Kidney (tissue), 13 donors: ENCODE measurements at regions not wholly inside any gene's neighbourhood (a gene's known extent, or its start where the extent isn't known, plus 50 kb on each side); places are given as distances from the start of the nearest gene placed in this dataset.

ENCODE experiments used
- DNase-seq, 5 donors: peaks; one replicate each; pipeline ENCODE4 v3.0.0-alpha.2; 2013 to 2020
- FAIRE-seq: peaks from 2 replicates; lab custom pipeline; 2012; peaks lifted over from hg19 to GRCh38; lab: Jason Lieb, UNC
- H3K27ac ChIP-seq, 2 donors: one replicate each; pipeline ENCODE4 v1.7.0; 2013; ENCODE audit warnings: low read depth in 2 of 2, low read length in 2 of 2, inconsistent platforms in 1 of 2
- H3K27me3 ChIP-seq: one replicate; pipeline ENCODE4 v1.7.1; 2013; ENCODE audit warnings: low read length, inconsistent platforms; ENCODE audit not compliant: control insufficient read depth, insufficient read depth
- H3K36me3 ChIP-seq, 3 donors: one replicate each; pipeline versions ENCODE4 v1.7.0 to v1.7.1; 2013; ENCODE audit warnings: low read length in 3 of 3, control low read depth in 1 of 3, inconsistent platforms in 1 of 3; ENCODE audit not compliant: insufficient read depth in 3 of 3, control insufficient read depth in 2 of 3
- H3K4me1 ChIP-seq, 3 donors: one replicate each; pipeline versions ENCODE4 v1.7.0 to v1.7.1; 2013; ENCODE audit warnings: low read length in 3 of 3, inconsistent platforms in 1 of 3, low read depth in 1 of 3; ENCODE audit not compliant: control insufficient read depth in 2 of 3, insufficient read depth in 2 of 3
- H3K4me3 ChIP-seq, 3 donors: one replicate each; pipeline versions ENCODE4 v1.7.0 to v1.8.1; 2013; ENCODE audit warnings: low read length in 3 of 3, control low read depth in 1 of 3, inconsistent platforms in 1 of 3
- H3K9ac ChIP-seq, 3 donors: one replicate each; pipeline versions ENCODE4 v1.7.0 to v1.7.1; 2013; ENCODE audit warnings: low read length in 3 of 3, control low read depth in 1 of 3, inconsistent platforms in 1 of 3
- H3K9me3 ChIP-seq, 3 donors: one replicate each; pipeline versions ENCODE4 v1.7.0 to v1.7.1; 2013; ENCODE audit warnings: low read length in 3 of 3, control low read depth in 1 of 3, inconsistent platforms in 1 of 3; ENCODE audit not compliant: control insufficient read depth in 2 of 3, insufficient read depth in 1 of 3
- CTCF ChIP-seq: IDR thresholded peaks from 3 replicates; pipeline ENCODE4 v1.5.1; 2012; ENCODE audit warnings: mild to moderate bottlenecking, moderate library complexity, borderline replicate concordance; ENCODE audit not compliant: insufficient read depth; ENCODE audit errors: extremely low read depth
- intact Hi-C: fragments of 100-400 bp; cut with DNase I; formaldehyde crosslinking; loops from one replicate; pipeline ENCODE4 v1.11.1; 2022
- donor health status: control.
- donor health status: control.
- donor health status: control.
- donor health status: control.
- donor health status: control.
- donor health status: DM: yes; HTN: yes; CAD: no.
- donor health status: Normal renal cell carcinoma (clear cell type).

GRCh38 chr7:130908345-130909160, 174.5 kb upstream of the KLF14 start:
- Histone ChIP-seq H3K36me3 (peaks cover 0 to 2% (median 0%) of the 10 kb centered on the region in 3 donors), H3K27ac (no peak overlapping the region), H3K4me3 (no peak overlapping the region), H3K9me3 (no peaks in the 10 kb centered on the region), H3K9ac (no peak overlapping the region), H3K4me1 (peaks cover 0 to 36% (median 24%) of the 10 kb centered on the region in 3 donors), H3K27me3 (no peaks in the 10 kb centered on the region)
- DNase-seq (no peak), FAIRE-seq (no peak)
- intact Hi-C loops: no loop called here
- no peak for TF ChIP-seq CTCF

GRCh38 chr7:130909161-130909836, 175.3 kb upstream of the KLF14 start:
- intact Hi-C loops: no loop called here
- no peak for TF ChIP-seq CTCF

GRCh38 chr7:130909881-130910672, 176.1 kb upstream of the KLF14 start:
- Histone ChIP-seq H3K27ac (peak overlapping the region in 1 of 2 donors; percentile 80), H3K36me3 (peaks cover 0 to 2% (median 0%) of the 10 kb centered on the region in 3 donors), H3K4me1 (peaks cover 0 to 40% (median 23%) of the 10 kb centered on the region in 3 donors), H3K9ac (no peak overlapping the region), H3K4me3 (peak overlapping the region in 1 of 3 donors; percentile 57), H3K27me3 (no peaks in the 10 kb centered on the region), H3K9me3 (no peaks in the 10 kb centered on the region)
- DNase-seq (no peak), FAIRE-seq (no peak)
- intact Hi-C loops: no loop called here
- no peak for TF ChIP-seq CTCF

More at GRCh38 chr7:130909161-130909836, 175.3 kb upstream of the KLF14 start:
- peaks cover 0 to 2% (median 0%) of the 10 kb centered on the region in 3 donors for H3K36me3 ChIP-seq
- no peak overlapping the region for H3K9ac ChIP-seq
- H3K27ac ChIP-seq: peak overlapping the region in 1 of 2 donors; percentile 7
- H3K4me1 ChIP-seq: peaks cover 0 to 36% (median 25%) of the 10 kb centered on the region in 3 donors
- H3K4me3 ChIP-seq: no peak overlapping the region
- H3K9me3 ChIP-seq: no peaks in the 10 kb centered on the region
- FAIRE-seq: no peak
- DNase-seq: no peak
- no peaks in the 10 kb centered on the region for H3K27me3 ChIP-seq
